Neural cell (in vitro differentiated cells): ENCODE measurements at regions not wholly inside any gene's neighbourhood (a gene's known extent, or its start where the extent isn't known, plus 50 kb on each side); places are given as distances from the start of the nearest gene placed in this dataset.

ENCODE experiments used
- H2AFZ ChIP-seq: fragments of 200-600, 300-800 bp; sonication (generic), shearing (Covaris generic); 2 replicates; pipeline ENCODE4 v1.6.0; 2014; ENCODE audit warnings: low read depth, mild to moderate bottlenecking, antibody characterized with exemption, low read length, moderate library complexity
- H3F3A ChIP-seq: fragments of 200-600 bp; shearing (Covaris generic); 2 replicates; pipeline ENCODE4 v1.6.1; 2016; ENCODE audit warnings: mild to moderate bottlenecking, moderate library complexity, mixed read lengths, antibody characterized with exemption, low read length; ENCODE audit not compliant: insufficient read depth, poor library complexity, severe bottlenecking
- H3K27ac ChIP-seq: fragments of 200-600, 300-800 bp; sonication (generic), shearing (Covaris generic); 2 replicates; pipeline ENCODE4 v1.5.1; 2014; ENCODE audit warnings: mild to moderate bottlenecking, low read length, moderate library complexity
- H3K27me3 ChIP-seq: fragments of 300-800, 200-600 bp; sonication (generic), shearing (Covaris generic); 2 replicates; pipeline ENCODE4 v1.6.0; 2014; ENCODE audit warnings: mild to moderate bottlenecking, low read depth, low read length, moderate library complexity; ENCODE audit not compliant: insufficient read depth
- H3K36me3 ChIP-seq: fragments of 300-800, 200-600 bp; sonication (generic), shearing (Covaris generic); 2 replicates; pipeline ENCODE4 v1.5.1; 2014; ENCODE audit warnings: mild to moderate bottlenecking, antibody characterized with exemption, low read length, moderate library complexity; ENCODE audit not compliant: insufficient read depth
- H3K4me2 ChIP-seq: fragments of 300-800, 200-600 bp; sonication (generic), shearing (Covaris generic); 2 replicates; pipeline ENCODE4 v1.6.0; 2014; ENCODE audit warnings: mild to moderate bottlenecking, low read length
- H3K4me3 ChIP-seq: fragments of 300-800, 200-600 bp; sonication (generic), shearing (Covaris generic); 2 replicates; pipeline ENCODE4 v1.5.1; 2014; ENCODE audit warnings: mild to moderate bottlenecking, low read length, moderate library complexity
- H3K79me2 ChIP-seq: fragments of 200-600 bp; shearing (Covaris generic); replicated peaks from 2 replicates; pipeline ENCODE4 v1.6.0; 2014; ENCODE audit warnings: mild to moderate bottlenecking, low read length, moderate library complexity; ENCODE audit not compliant: insufficient read depth
- H3K9ac ChIP-seq: fragments of 300-800, 200-600 bp; sonication (generic), shearing (Covaris generic); 2 replicates; pipeline ENCODE4 v1.6.1; 2016; ENCODE audit warnings: mild to moderate bottlenecking, low read length, mixed read lengths
- H3K9me2 ChIP-seq: fragments of 200-600 bp; shearing (Covaris generic); 2 replicates; pipeline ENCODE4 v1.6.1; 2016; ENCODE audit warnings: mild to moderate bottlenecking, low read length, mixed read lengths; ENCODE audit not compliant: insufficient read depth
- H3K9me3 ChIP-seq: fragments of 200-600, 300-800 bp; sonication (generic), shearing (Covaris generic); 2 replicates; pipeline ENCODE4 v1.6.1; 2016; ENCODE audit warnings: mild to moderate bottlenecking, mixed run types, low read length, moderate library complexity, mixed read lengths
- H4K20me1 ChIP-seq: fragments of 200-600 bp; shearing (Covaris generic); 2 replicates; pipeline ENCODE4 v1.6.1; 2016; ENCODE audit warnings: mild to moderate bottlenecking, mixed run types; ENCODE audit not compliant: insufficient read depth
- CTCF ChIP-seq: fragments of 450-650 bp; IDR thresholded peaks from 2 replicates; pipeline ENCODE4 v1.5.1; 2014; ENCODE audit warnings: antibody characterized with exemption, mild to moderate bottlenecking, moderate library complexity; ENCODE audit not compliant: poor library complexity, severe bottlenecking
- EP300 ChIP-seq: fragments of 450-650 bp; conservative IDR thresholded peaks from 2 replicates; pipeline ENCODE4 v1.6.1; 2014; ENCODE audit warnings: antibody characterized with exemption, mild to moderate bottlenecking, moderate library complexity; ENCODE audit not compliant: poor library complexity, severe bottlenecking
- EZH2 ChIP-seq: fragments of 200-600, 300-800 bp; shearing (Covaris generic), sonication (generic); IDR thresholded peaks from 2 replicates; pipeline ENCODE4 v1.6.1; 2014; ENCODE audit warnings: antibody characterized with exemption, low read length, borderline replicate concordance, mild to moderate bottlenecking; ENCODE audit not compliant: insufficient read depth, poor library complexity, severe bottlenecking
- MXI1 ChIP-seq: fragments of 450-650 bp; conservative IDR thresholded peaks from 2 replicates; pipeline ENCODE4 v1.6.1; 2014; ENCODE audit warnings: antibody characterized with exemption, mild to moderate bottlenecking; ENCODE audit not compliant: poor library complexity, severe bottlenecking
- POLR2AphosphoS5 ChIP-seq: IDR thresholded peaks from 2 replicates; pipeline ENCODE4 v1.6.1; 2012
- RAD21 ChIP-seq: fragments of 450-650 bp; conservative IDR thresholded peaks from 2 replicates; pipeline ENCODE4 v1.6.1; 2014; ENCODE audit warnings: antibody characterized with exemption, mild to moderate bottlenecking, moderate library complexity
- SMC3 ChIP-seq: fragments of 450-650 bp; conservative IDR thresholded peaks from 2 replicates; pipeline ENCODE4 v1.6.1; 2014; ENCODE audit warnings: antibody characterized with exemption, mild to moderate bottlenecking, moderate library complexity; ENCODE audit not compliant: poor library complexity
- TAF1 ChIP-seq: IDR thresholded peaks from 2 replicates; pipeline ENCODE4 v1.6.1; 2012; ENCODE audit warnings: low read depth
- TF ChIP-seq, protein P1 (sequence below): IDR thresholded peaks from 2 replicates; pipeline ENCODE4 v1.6.1; 2012; ENCODE audit warnings: borderline replicate concordance

GRCh38 chr11:29876192-29876591 is 140.6 kb downstream of the KCNA4 start:
- no peaks in the 10 kb centered on the region for H3K9me3 ChIP-seq
- H2AFZ ChIP-seq: no peak overlapping the region
- no peak overlapping the region for H3K9ac ChIP-seq
- no peaks in the 10 kb centered on the region for H3K79me2 ChIP-seq
- H3K27ac ChIP-seq: no peak overlapping the region
- no peaks in the 10 kb centered on the region for H3K36me3 ChIP-seq
- H3K4me2 ChIP-seq: no peak overlapping the region
- TF ChIP-seq SMC3 (no peak), MXI1 (no peak), EP300 (no peak), TAF1 (no peak)
- H3K9me2 ChIP-seq: no peaks in the 10 kb centered on the region
- H3K4me3 ChIP-seq: no peak overlapping the region
- no peaks in the 10 kb centered on the region for H4K20me1 ChIP-seq
- no peaks in the 10 kb centered on the region for H3K27me3 ChIP-seq
- H3F3A ChIP-seq: no peaks in the 10 kb centered on the region

DNA sequence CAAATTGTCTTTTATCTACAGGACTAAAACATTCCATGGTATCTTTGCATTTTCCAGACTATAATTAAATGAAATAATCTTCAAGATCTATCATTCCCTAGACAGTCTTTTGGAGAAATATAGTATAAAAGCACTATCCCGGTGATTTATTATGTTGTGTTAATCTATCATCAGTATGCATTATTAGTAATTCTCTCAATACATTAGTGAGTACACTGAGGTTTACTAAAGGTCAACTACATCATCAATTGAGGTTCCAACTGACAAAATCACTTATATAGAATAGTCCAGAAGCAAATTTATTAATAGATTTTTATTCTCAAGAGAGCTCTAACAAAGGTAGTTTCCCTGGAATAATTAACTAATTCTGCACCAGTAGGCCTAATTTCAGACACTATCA is 169.6 kb downstream of the KCNA4 start:
- TF ChIP-seq RAD21 (no peak), SMC3 (no peak), MXI1 (no peak), TAF1 (no peak), EP300 (no peak), CTCF (no peak), POLR2AphosphoS5 (no peak), EZH2 (no peak)
- TF ChIP-seq, protein P1, sequence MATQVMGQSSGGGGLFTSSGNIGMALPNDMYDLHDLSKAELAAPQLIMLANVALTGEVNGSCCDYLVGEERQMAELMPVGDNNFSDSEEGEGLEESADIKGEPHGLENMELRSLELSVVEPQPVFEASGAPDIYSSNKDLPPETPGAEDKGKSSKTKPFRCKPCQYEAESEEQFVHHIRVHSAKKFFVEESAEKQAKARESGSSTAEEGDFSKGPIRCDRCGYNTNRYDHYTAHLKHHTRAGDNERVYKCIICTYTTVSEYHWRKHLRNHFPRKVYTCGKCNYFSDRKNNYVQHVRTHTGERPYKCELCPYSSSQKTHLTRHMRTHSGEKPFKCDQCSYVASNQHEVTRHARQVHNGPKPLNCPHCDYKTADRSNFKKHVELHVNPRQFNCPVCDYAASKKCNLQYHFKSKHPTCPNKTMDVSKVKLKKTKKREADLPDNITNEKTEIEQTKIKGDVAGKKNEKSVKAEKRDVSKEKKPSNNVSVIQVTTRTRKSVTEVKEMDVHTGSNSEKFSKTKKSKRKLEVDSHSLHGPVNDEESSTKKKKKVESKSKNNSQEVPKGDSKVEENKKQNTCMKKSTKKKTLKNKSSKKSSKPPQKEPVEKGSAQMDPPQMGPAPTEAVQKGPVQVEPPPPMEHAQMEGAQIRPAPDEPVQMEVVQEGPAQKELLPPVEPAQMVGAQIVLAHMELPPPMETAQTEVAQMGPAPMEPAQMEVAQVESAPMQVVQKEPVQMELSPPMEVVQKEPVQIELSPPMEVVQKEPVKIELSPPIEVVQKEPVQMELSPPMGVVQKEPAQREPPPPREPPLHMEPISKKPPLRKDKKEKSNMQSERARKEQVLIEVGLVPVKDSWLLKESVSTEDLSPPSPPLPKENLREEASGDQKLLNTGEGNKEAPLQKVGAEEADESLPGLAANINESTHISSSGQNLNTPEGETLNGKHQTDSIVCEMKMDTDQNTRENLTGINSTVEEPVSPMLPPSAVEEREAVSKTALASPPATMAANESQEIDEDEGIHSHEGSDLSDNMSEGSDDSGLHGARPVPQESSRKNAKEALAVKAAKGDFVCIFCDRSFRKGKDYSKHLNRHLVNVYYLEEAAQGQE: no peak
- no peak overlapping the region for H3K27ac ChIP-seq

More for the DNA sequence above, 169.6 kb downstream of the KCNA4 start:
- no peak overlapping the region for H2AFZ ChIP-seq
- H3K9me2 ChIP-seq: no peaks in the 10 kb centered on the region
- no peaks in the 10 kb centered on the region for H3K9me3 ChIP-seq
- no peaks in the 10 kb centered on the region for H4K20me1 ChIP-seq
- no peak overlapping the region for H3K4me2 ChIP-seq
- H3K9ac ChIP-seq: no peak overlapping the region
- H3F3A ChIP-seq: no peaks in the 10 kb centered on the region
- H3K27me3 ChIP-seq: no peaks in the 10 kb centered on the region
- no peaks in the 10 kb centered on the region for H3K79me2 ChIP-seq
- H3K36me3 ChIP-seq: no peaks in the 10 kb centered on the region
- H3K4me3 ChIP-seq: no peak overlapping the region
